MCF 10A (cell line): ENCODE measurements at regions not wholly inside any gene's neighbourhood (a gene's known extent, or its start where the extent isn't known, plus 50 kb on each side); places are given as distances from the start of the nearest gene placed in this dataset.

Experiments
- BruUV-seq: library from RNA; stranded (reverse); fragments of 400-500 nt; replicated peaks from 2 replicates; lab custom pipeline; 2021; lab: Mats Ljungman, UMichigan
- CTCF ChIA-PET: fragments of 300-600 bp; sonication (Branson Sonifier 250); formaldehyde crosslinking; extraction: SDS; loops from one replicate; lab custom pipeline; 2021; ENCODE audit warnings: antibody characterized with exemption, inconsistent platforms; lab: Yijun Ruan, JAX
- POLR2A ChIA-PET: fragments of 300-600, 350-650 bp; sonication (Branson Sonifier 250); formaldehyde crosslinking; extraction: SDS; loops from one replicate; lab custom pipeline; 2020; ENCODE audit warnings: antibody characterized with exemption, inconsistent platforms; lab: Yijun Ruan, JAX
- DNase-seq: peaks from one replicate; pipeline ENCODE4 v3.0.0-alpha.2; 2018; ENCODE audit not compliant: unreplicated experiment
- H3K27ac Mint-ChIP-seq: one replicate; pipeline ENCODE4 v1.8.0; 2022; ENCODE audit warnings: mild to moderate bottlenecking, low read depth, mixed read lengths; ENCODE audit not compliant: unreplicated experiment
- H3K27me3 Mint-ChIP-seq: one replicate; pipeline ENCODE4 v1.8.0; 2022; ENCODE audit warnings: mixed read lengths; ENCODE audit not compliant: insufficient read depth, unreplicated experiment
- H3K36me3 Mint-ChIP-seq: one replicate; pipeline ENCODE4 v1.8.0; 2022; ENCODE audit warnings: mild to moderate bottlenecking, moderate library complexity, mixed read lengths; ENCODE audit not compliant: insufficient read depth, unreplicated experiment
- H3K4me1 Mint-ChIP-seq: one replicate; pipeline ENCODE4 v1.8.0; 2022; ENCODE audit warnings: mixed read lengths; ENCODE audit not compliant: insufficient read depth, unreplicated experiment
- H3K4me3 Mint-ChIP-seq: one replicate; pipeline ENCODE4 v1.8.0; 2022; ENCODE audit warnings: mild to moderate bottlenecking, moderate library complexity, mixed read lengths; ENCODE audit not compliant: unreplicated experiment
- H3K9me3 Mint-ChIP-seq: one replicate; pipeline ENCODE4 v1.8.0; 2022; ENCODE audit warnings: mixed read lengths; ENCODE audit not compliant: unreplicated experiment
- intact Hi-C: fragments of 100-400 bp; cut with micrococcal nuclease; formaldehyde crosslinking; loops from 2 replicates; pipeline ENCODE4 v1.14.1; 2022
- TF ChIP-seq, protein P1 (sequence below): fragments of 200-600 bp; IDR thresholded peaks from one replicate; pipeline ENCODE4 v1.8.0; 2022; ENCODE audit warnings: antibody characterized with exemption, mild to moderate bottlenecking; ENCODE audit not compliant: unreplicated experiment

DNA sequence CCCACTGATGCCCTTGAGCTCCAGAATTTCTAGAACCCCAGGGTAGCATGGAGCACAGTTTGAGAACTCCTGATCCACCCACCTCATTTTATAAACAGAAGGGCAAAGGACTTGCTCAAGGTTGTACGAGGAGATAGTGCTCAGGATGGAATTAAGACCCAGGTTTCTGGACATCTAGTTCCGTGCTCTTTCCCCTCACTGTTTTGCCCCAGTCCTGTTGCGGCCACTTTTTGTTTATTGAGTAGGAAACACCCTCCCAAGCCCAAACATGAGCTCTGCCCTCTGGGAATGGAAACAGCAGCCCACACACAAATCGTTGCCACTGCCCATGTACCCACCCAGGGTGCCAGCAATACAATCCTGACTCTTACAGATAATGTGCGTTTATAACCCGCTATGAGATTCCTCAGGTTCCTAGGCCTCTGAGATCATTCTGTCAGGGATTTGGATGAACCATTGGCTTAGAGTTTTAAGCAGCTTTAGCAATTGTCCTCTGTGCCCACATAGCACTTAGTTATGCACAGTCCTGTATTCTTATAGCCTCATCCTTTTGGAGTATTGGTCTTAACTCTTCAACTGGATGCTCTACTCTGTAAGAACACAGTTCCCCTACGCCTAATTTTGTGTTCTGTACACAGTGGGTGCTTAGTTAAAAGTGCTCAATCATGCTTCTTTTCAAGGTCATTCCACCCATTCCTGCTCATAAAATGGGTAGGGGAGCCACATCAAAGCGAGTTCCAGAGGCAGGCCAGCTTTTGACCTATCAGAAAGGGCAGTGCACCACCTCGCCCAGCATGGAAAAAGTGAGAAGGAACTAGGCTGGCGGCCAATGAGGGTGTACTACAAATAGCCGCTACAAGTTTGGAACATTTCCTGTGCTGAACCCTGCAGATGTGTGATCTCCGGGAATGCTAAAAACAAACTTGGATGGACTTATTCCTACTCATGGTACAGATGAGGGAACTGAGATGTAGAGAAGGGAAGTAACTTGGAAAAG is 60.3 kb upstream of the IGFBP2 start:
- Mint-ChIP-seq H3K36me3 (no peaks in the 10 kb centered on the region), H3K27me3 (no peaks in the 10 kb centered on the region), H3K27ac (no peak overlapping the region), H3K9me3 (no peaks in the 10 kb centered on the region), H3K4me3 (no peak overlapping the region), H3K4me1 (no peaks in the 10 kb centered on the region)
- BruUV-seq: no TSS peak
- intact Hi-C loops: no loop called here
- ChIA-PET CTCF (interaction anchor here (0.6 to 1.4 kb wide), 2 partner anchors 10 to 99 kb away, joined by 4 to 5 read pairs; no protein-coding TSS in a partner anchor), POLR2A (no interaction called here)
- TF ChIP-seq, protein P1, sequence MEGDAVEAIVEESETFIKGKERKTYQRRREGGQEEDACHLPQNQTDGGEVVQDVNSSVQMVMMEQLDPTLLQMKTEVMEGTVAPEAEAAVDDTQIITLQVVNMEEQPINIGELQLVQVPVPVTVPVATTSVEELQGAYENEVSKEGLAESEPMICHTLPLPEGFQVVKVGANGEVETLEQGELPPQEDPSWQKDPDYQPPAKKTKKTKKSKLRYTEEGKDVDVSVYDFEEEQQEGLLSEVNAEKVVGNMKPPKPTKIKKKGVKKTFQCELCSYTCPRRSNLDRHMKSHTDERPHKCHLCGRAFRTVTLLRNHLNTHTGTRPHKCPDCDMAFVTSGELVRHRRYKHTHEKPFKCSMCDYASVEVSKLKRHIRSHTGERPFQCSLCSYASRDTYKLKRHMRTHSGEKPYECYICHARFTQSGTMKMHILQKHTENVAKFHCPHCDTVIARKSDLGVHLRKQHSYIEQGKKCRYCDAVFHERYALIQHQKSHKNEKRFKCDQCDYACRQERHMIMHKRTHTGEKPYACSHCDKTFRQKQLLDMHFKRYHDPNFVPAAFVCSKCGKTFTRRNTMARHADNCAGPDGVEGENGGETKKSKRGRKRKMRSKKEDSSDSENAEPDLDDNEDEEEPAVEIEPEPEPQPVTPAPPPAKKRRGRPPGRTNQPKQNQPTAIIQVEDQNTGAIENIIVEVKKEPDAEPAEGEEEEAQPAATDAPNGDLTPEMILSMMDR: no peak
- DNase-seq: no peak

DNA sequence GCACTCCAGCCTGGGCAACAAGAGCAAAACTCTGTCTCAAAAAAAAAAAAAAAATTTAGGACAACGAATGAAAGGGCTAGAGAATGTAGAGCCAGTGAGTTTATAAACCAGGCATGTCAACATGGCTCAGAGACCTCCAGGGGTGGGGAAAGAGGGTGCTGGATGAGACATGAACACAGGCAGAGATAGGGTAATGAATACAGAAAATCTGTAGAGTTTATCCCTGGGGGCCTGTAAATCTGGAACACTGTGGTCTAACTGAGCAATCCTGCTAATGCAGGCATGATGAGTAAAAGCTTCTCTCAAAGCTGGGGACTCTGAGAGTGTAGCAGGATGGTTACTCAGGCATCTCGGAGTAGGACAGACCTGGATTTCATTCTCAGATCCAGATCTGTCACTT is 59.2 kb upstream of the IGFBP2 start:
- ChIA-PET POLR2A (interaction anchor here (1.0 kb wide), 1 partner anchor 23 kb away, joined by 3 read pairs; no protein-coding TSS in a partner anchor), CTCF (interaction anchor here (1.1 kb wide), 1 partner anchor 19 kb away, joined by 3 read pairs; no protein-coding TSS in a partner anchor)
- no TSS peak for BruUV-seq
- TF ChIP-seq, protein P1: no peak
- Mint-ChIP-seq H3K4me3 (no peak overlapping the region), H3K36me3 (no peaks in the 10 kb centered on the region), H3K4me1 (no peaks in the 10 kb centered on the region), H3K27ac (no peak overlapping the region), H3K27me3 (no peaks in the 10 kb centered on the region), H3K9me3 (no peaks in the 10 kb centered on the region)
- no peak for DNase-seq
- intact Hi-C loops: no loop called here

DNA sequence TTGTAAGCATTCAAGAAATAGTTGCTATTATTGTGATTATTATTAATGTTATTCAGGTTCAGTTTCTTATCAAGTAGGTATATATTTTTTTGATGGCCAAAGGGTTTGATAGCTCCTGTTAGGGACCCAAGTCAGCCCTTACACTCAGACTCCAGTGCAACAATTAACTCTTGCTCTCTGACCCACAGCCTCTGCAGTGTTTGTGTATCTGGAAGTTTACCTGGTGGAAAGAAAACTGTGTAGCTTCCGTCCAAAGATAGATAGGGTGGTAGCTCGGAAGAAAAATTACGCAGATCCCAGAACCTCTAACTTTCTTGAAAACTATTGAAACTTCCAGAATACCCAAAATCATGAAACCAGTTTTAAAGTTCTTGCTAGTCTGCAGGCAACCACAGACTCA is 58.6 kb upstream of the IGFBP2 start:
- intact Hi-C loops: no loop called here
- H3K4me3 Mint-ChIP-seq: no peak overlapping the region
- BruUV-seq: no TSS peak
- ChIA-PET CTCF (interaction anchor here (0.6 to 1.1 kb wide), 2 partner anchors 18 to 77 kb away, joined by 3 read pairs; no protein-coding TSS in a partner anchor), POLR2A (interaction anchor here (1.0 kb wide), 1 partner anchor 24 kb away, joined by 3 read pairs; no protein-coding TSS in a partner anchor)
- H3K9me3 Mint-ChIP-seq: no peaks in the 10 kb centered on the region
- H3K36me3 Mint-ChIP-seq: no peaks in the 10 kb centered on the region
- no peaks in the 10 kb centered on the region for H3K4me1 Mint-ChIP-seq
- TF ChIP-seq, protein P1: no peak
- H3K27me3 Mint-ChIP-seq: no peaks in the 10 kb centered on the region
- DNase-seq: no peak
- no peak overlapping the region for H3K27ac Mint-ChIP-seq

DNA sequence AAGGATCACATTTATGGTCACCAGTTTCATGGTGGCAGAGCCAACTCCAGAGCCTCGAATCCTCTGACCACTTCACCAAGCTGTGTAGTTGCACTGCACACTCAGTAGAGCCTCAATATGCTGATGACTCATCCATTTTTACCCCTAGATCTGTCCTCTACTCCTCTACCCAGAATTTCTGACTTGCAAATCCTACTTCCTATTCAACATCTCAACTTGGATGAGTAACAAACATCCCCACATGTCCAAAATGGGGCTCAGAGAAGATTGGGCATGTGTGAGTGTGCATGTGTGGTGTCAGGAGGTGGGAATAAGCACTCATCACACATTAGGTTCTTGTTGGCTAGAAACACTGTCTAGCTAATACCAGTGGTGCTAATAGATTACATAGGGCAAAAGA is 57.8 kb upstream of the IGFBP2 start:
- H3K36me3 Mint-ChIP-seq: no peaks in the 10 kb centered on the region
- no peaks in the 10 kb centered on the region for H3K9me3 Mint-ChIP-seq
- no TSS peak for BruUV-seq
- ChIA-PET CTCF (interaction anchor here (0.6 to 1.3 kb wide), 4 partner anchors 10 to 26 kb away, joined by 4 to 7 read pairs (median 4); no protein-coding TSS in a partner anchor), POLR2A (interaction anchor here (0.6 to 1.0 kb wide), 2 partner anchors 9 to 14 kb away, joined by 3 to 4 read pairs; no protein-coding TSS in a partner anchor)
- intact Hi-C loops: no loop called here
- TF ChIP-seq, protein P1: no peak
- no peaks in the 10 kb centered on the region for H3K4me1 Mint-ChIP-seq
- H3K27ac Mint-ChIP-seq: no peak overlapping the region
- peaks cover 5% of the 10 kb centered on the region for H3K27me3 Mint-ChIP-seq
- H3K4me3 Mint-ChIP-seq: no peak overlapping the region
- DNase-seq: no peak
